ENCODE measurements at regions not wholly inside any gene's neighbourhood (a gene's known extent, or its start where the extent isn't known, plus 50 kb on each side); places are given as distances from the start of the nearest gene placed in this dataset.

DNA sequence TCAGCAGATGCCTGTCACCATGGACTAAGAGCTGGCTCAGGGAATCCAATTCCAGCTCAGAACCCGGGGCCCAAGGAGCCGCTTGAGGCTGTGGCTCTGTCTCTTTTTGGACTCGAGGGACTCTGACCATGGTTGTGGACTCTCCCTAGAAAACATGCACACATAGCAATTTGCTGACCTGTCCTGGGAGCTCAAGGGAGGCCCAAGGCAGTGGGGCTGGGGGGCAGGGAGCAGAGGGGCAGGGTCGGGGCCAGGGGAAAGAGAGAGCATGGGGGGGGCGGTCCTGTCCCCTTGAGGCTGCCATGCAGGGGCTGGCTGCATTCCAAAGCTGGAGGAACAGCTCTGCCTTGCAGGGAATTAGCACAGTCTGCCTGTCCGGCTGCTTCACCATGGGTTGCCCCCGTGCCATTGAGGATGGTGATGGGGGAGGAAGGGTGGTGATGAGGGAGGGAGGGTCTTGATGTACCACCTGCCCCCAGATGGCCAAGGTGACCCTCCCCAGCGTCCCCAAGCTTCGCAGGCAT, 190.1 kb downstream of the GOLGA6L6 start:
- TF ChIP-seq, protein P1, sequence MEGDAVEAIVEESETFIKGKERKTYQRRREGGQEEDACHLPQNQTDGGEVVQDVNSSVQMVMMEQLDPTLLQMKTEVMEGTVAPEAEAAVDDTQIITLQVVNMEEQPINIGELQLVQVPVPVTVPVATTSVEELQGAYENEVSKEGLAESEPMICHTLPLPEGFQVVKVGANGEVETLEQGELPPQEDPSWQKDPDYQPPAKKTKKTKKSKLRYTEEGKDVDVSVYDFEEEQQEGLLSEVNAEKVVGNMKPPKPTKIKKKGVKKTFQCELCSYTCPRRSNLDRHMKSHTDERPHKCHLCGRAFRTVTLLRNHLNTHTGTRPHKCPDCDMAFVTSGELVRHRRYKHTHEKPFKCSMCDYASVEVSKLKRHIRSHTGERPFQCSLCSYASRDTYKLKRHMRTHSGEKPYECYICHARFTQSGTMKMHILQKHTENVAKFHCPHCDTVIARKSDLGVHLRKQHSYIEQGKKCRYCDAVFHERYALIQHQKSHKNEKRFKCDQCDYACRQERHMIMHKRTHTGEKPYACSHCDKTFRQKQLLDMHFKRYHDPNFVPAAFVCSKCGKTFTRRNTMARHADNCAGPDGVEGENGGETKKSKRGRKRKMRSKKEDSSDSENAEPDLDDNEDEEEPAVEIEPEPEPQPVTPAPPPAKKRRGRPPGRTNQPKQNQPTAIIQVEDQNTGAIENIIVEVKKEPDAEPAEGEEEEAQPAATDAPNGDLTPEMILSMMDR (IDR thresholded peaks at IDR 0.05 in 2 of 3, conservative IDR thresholded peaks at IDR 0.05 in 1 of 3; ENCODE audit: borderline replicate concordance in 1 of 3, insufficient read depth in 1 of 3, low read depth in 2 of 3, low read length in 2 of 3) = no peak
- no peak for TF ChIP-seq EZH2 (IDR thresholded peaks at IDR 0.05)
- no peak for TF ChIP-seq POLR2AphosphoS5 (IDR thresholded peaks at IDR 0.05; ENCODE audit: low read depth, low read length)

All from HCT116 (cell line).